Left ventricle myocardium superior (tissue), 1 donor: ENCODE measurements at regions not wholly inside any gene's neighbourhood (a gene's known extent, or its start where the extent isn't known, plus 50 kb on each side); places are given as distances from the start of the nearest gene placed in this dataset.

Experiments used
- ATAC-seq: fragments of 200-7000 bp; cut with Tn5 transposase; one replicate; pipeline ENCODE4 v1.9.1; 2020; ENCODE audit warnings: mild to moderate bottlenecking, moderate library complexity
- DNase-seq: peaks from one replicate; pipeline ENCODE4 v3.0.0-alpha.2; 2020
- intact Hi-C: fragments of 100-400 bp; cut with micrococcal nuclease; formaldehyde crosslinking; loops from one replicate; pipeline ENCODE4 v1.11.0; 2022
- donor health status: DM: no; HTN: yes; CAD: no; lungs with severe emphysema.

GRCh38 chr6:16982807-16983206 is 119.0 kb upstream of the STMND1 start:
- DNase-seq: no peak
- peak; percentile 37 for ATAC-seq
- intact Hi-C loops: no loop called here

GRCh38 chr6:16979677-16980370 is 122.0 kb upstream of the STMND1 start:
- ATAC-seq: no peak
- DNase-seq: no peak
- intact Hi-C loops: no loop called here

DNA sequence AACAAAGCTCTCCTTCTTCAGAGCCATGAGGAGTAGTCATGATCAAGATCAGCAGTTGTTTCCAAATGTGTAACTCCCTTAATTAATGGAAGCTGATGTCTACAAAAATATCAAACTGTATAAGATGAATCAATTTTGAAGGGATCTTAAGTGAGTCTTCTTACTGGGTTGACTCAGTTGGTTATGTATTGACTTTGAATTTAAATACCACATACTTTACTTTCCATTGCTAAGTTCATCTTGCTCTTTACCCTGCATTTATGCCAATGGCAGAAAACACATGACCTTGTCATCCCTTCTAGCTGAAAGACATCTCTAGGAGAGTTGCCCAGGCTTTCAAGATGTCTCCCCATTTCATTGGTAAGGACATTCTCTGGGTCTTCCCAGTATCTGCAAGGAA is 123.2 kb upstream of the STMND1 start:
- ATAC-seq (no peak), DNase-seq (no peak)
- intact Hi-C loops: no loop called here

- DNase-seq (no peak), ATAC-seq (no peak)
- intact Hi-C loops: no loop called here
Observed at GRCh38 chr6:16976385-16977183, 125.3 kb upstream of the STMND1 start.

DNA sequence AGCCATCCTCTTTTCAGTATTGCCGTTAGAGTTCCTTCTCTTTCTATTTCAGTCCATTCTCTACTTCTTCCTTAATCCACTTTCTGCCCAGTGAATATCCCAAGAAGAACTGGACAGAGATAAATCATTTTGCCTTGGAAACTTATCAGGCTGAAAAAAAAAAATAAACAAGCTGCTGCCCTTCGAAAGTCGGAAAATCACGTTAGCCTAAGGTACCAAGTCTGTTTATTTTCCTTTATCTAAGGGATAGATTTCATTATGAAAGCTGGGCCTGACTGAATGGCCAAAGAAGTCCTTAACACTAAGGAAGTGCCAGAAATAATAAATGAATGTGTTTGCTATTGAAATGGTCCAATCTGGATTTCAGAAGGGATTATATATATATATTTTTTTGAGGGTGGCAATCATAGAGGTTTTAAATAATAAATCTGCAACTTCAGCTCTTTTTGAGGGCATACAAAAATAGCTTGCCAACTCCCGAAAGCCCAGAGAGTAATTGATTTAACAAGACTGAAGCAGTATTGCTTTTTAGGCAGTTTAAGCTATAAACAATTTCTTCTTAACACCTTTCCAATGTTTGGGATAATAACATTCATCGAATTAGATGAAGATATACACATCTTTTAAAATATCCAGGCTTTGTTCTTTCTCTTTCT is 127.0 kb upstream of the STMND1 start:
- intact Hi-C loops: no loop called here
- DNase-seq (no peak), ATAC-seq (no peak)

DNA sequence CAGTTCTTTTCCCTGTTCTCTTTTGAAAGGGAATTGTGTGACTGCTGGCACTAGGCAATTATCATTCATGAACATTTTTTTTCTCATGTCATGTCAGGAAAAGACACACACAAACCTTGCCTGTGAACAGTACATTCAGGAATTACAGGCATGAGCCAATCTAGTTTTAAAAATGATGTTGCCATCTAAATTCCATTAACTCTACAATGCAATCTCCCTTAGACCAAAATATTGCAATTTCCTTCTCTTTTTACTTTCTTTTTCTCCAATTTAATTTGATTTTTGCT is 127.5 kb upstream of the STMND1 start:
- ATAC-seq: no peak
- intact Hi-C loops: no loop called here

GRCh38 chr6:16973545-16974386 is 128.1 kb upstream of the STMND1 start:
- ATAC-seq (no peak), DNase-seq (no peak)
- intact Hi-C loops: no loop called here

More for the DNA sequence above, 127.5 kb upstream of the STMND1 start:
- no peak for DNase-seq

- intact Hi-C loops: no loop called here
- ATAC-seq (no peak), DNase-seq (no peak)
Observed at GRCh38 chr6:16973051-16973450, 128.8 kb upstream of the STMND1 start.

DNA sequence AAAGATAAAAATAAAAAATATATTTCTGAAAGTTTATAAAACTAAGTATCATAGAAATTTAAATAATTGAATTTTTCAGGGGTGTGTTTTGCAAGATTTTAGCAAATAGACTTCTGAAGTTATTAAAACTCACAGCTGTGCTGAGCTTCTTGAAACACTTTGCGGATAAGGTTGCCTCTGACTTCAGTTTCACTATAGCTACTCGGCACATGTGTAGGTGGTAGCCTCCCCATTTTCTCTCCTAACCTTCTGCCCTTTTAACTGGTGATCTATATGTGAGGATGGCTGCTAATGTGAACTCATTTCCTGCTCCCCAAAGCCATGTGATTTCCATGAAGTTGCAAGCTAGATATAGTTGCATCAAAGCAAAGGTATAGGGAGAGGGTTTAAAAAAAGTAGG is 129.3 kb upstream of the STMND1 start:
- DNase-seq (no peak), ATAC-seq (no peak)
- intact Hi-C loops: no loop called here

DNA sequence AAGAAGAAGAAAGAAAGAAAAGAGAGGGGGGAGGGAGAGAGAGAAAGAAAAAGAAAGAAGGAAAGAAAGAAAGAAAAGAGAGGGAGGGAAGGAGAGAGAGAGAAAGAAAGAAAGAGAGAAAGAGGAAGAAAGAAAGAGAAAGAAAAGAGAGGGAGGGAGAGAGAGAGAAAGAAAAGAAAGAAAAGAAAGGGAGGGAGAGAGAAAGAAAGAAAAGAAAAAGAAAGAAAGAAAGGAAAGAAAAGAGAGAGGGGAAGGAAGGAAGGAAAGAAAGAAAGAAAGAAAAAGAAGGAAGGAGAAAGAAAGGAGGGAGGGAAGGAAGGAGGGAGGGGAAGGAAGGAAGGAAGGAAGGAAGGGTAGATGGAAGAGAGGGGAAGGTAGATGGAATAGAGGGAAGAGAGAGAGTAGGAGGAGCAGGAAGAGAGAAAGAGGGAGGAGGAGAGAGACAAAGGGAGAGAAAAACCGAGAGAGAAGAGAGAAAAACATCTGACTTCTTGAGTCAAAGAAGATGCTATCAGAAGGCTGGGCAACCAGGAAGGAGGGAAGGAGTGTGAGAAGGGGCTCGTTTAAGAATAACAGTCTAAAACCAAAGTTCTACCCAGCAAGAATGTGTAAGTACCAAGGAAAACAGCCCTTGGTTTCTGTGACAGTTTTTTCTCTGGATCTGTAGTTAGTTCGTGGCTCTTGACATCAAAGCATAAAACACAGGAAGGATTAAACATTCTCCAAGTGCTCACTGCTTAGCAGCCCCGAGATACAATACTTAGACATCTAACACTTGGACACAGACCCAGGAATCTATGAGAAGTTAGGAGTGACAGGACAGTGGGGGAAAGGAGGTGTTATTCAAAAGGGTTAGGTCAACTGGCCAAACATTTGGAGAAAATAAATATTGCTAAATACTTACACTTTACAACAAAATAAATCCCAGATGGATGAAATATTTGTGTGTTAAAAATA is 131.9 kb upstream of the STMND1 start:
- DNase-seq (no peak), ATAC-seq (no peak)
- intact Hi-C loops: loop anchor here (2.0 to 10.0 kb wide), 2 partner anchors 47 to 195 kb away; no protein-coding TSS in a partner anchor

- ATAC-seq (no peak), DNase-seq (no peak)
- intact Hi-C loops: loop anchor here (10.0 kb wide), 1 partner anchor 193 kb away; no protein-coding TSS in a partner anchor
Observed at GRCh38 chr6:16968101-16968500, 133.7 kb upstream of the STMND1 start.

DNA sequence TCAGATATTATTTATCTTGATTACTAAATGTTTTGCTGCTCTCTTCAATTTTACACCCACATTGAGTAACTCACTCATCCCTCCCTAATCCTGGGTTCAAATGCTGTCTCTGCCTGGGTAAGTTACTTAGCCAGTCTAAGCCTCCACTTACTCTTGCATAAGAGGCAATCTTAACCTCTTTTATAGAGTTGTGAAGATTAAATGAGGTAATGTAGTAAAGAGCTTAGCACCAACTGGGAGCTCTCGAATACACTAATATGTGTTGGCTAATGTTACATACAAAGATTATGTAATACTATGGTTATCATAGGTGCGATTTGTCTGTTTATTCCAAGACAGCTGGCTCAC is 134.4 kb upstream of the STMND1 start:
- no peak for DNase-seq
- ATAC-seq: no peak
- intact Hi-C loops: loop anchor here (10.0 kb wide), 1 partner anchor 193 kb away; no protein-coding TSS in a partner anchor

GRCh38 chr6:16966791-16967469 is 134.9 kb upstream of the STMND1 start:
- no peak for ATAC-seq
- no peak for DNase-seq
- intact Hi-C loops: loop anchor here (10.0 kb wide), 1 partner anchor 192 kb away; no protein-coding TSS in a partner anchor

DNA sequence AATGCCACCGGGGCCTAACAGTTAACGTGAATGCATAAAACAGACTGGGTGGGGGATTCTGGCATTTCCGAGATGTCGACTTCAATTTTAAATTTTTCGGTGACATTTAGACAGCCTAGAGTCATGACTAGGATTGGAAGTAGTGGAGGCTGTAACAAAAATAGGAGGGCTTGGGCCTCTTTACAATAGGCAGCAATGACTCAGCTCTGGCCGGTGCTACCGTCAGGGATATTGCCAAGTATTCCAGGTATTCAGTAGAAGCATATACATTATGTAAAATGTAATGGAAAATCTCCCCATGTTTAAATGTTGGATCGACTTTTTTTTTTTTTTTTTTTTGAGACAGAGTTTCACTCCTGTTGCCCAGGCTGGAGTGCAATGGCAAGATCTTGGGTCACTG is 136.2 kb upstream of the STMND1 start:
- intact Hi-C loops: loop anchor here (10.0 kb wide), 1 partner anchor 191 kb away; no protein-coding TSS in a partner anchor
- DNase-seq (no peak), ATAC-seq (no peak)

GRCh38 chr6:16964553-16965499 is 137.0 kb upstream of the STMND1 start:
- DNase-seq (peak; percentile 77), ATAC-seq (peak; percentile 94)
- intact Hi-C loops: loop anchor here (10.0 kb wide), 1 partner anchor 190 kb away; no protein-coding TSS in a partner anchor

- intact Hi-C loops: loop anchor here (10.0 kb wide), 1 partner anchor 187 kb away; no protein-coding TSS in a partner anchor
Observed at GRCh38 chr6:16961577-16961976, 140.3 kb upstream of the STMND1 start.

More at GRCh38 chr6:16961577-16961976, 140.3 kb upstream of the STMND1 start:
- no peak for ATAC-seq
- DNase-seq: no peak
